NCI-H1417 (cell line): ENCODE measurements at regions not wholly inside any gene's neighbourhood (a gene's known extent, or its start where the extent isn't known, plus 50 kb on each side); places are given as distances from the start of the nearest gene placed in this dataset.
A peak's percentile ranks its signal among the peaks of the same experiment; 100 is the strongest.

Source experiments
- DNase-seq, 3 experiments: peaks; one replicate each; lab custom pipeline; 2025; lab: John Stamatoyannopoulos, UW

DNA sequence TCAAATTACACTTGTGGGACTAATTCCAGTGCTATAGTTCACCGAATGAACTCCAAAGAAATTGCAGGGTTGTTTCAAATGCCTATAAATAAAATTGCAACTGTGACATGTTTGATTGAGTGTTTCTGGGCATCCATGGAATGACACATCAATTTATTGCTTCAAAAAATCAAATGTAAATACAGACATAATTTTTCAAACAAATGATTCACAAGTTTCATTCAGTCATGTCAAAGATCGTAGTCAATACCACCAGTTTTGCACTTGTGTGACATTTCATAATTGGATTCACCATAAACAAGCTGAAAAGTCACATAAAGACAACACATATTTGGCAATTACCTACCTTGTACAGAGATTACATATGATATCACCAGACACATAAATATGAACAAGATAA, 350.8 kb downstream of the CDH2 start:
- no peak for DNase-seq

- no peak for DNase-seq
Observed at GRCh38 chr18:27825689-27826088, 351.2 kb downstream of the CDH2 start.

DNA sequence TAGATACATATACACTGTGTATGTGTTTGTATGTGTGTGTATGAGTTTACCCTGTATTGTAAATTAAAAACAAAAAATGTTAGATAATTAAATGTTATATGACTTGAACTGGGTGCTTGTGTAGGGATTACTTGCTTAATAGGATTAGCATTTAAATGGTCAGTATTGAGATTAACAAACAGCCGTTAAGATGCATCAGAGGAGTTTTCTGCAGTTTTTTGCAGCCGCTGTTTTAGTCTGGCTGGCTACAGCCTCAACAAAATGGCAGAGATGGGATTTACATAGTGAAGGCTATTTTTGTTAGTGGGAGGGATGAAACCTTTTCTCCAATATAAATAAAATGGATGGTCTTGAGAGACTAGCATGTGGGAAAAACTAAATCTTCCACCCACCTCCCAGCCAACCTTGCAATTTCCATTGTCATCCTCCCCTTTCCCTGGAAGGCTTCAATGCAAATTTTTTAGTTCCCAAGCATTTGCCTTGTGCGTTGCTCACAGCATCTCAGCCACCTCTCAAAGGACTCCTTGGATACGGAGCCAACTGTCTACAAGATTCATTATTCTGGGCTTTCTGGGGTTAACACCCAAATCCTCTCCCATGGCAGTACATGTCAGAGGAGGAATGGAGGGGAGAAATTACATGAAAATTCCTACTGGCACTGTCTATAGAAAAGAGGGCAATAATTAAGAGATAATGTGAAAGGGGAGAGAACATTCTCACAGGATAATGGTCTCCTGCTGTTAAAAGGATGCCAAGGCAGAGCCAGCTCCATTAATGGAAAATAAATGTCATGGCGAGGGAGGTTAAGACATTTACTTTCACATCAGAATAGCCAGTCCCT, 351.9 kb downstream of the CDH2 start:
- DNase-seq: peak in 2 of 3 experiments; percentile 13 to 73

GRCh38 chr18:27824275-27824674, 352.7 kb downstream of the CDH2 start:
- DNase-seq: no peak

DNA sequence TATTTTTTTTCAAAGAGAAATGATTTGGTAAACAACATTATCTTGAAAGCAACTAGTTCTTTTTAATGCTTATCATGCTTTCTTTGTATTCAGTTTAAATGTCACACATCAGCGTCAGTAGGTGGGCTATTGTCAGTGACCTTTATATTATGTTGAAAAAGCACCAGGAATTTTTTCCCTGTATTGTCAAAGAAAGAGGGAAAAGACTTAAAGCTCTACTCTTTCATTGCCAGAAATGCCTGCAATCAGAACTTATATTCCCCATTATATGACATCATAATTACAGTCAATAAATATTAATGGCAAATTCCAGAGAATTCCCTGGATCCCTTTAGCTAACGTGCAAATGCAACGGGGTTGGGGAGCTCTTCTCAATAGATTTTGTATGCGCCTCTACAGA, 353.9 kb downstream of the CDH2 start:
- no peak for DNase-seq

DNA sequence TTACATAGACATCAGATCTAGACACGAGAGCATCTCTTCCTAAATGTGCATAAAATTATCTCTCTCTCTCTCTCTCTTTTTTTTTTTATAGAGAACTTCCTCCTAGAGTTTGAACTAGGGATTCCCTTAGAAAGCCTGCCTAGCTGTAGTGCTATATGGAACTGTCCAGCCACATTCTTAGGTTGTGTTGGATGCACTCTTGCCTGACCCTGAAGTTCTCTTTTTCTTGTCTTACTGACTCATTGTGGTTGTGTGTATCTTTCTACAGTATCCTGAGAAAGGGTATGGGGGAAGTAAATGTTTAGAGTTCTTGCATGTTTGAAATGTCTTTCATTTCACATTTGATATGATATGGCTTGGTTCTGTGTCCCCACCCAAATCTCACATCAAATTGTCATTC, 368.2 kb downstream of the CDH2 start:
- DNase-seq: no peak

GRCh38 chr18:27803957-27804356, 373.0 kb downstream of the CDH2 start:
- no peak for DNase-seq

DNA sequence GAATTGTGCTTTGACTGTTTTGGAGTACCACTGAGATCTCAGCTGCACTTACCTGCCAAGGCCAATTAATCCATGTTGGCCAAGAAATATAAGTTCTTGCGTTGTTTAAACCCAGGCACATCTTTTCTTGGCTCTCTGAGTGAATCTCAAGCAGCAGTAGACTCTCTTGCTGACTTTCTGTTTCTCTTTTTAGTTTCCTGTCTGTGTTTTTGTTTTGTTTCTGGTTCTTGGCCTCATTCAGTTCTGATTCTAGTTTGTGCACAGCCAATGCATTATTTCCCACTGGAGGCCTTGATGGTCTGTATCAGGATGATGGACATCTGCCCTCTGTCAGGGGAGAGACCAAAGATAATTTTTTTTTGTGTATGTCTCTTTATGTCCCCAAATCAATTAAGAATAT, 379.4 kb downstream of the CDH2 start:
- no peak for DNase-seq

DNA sequence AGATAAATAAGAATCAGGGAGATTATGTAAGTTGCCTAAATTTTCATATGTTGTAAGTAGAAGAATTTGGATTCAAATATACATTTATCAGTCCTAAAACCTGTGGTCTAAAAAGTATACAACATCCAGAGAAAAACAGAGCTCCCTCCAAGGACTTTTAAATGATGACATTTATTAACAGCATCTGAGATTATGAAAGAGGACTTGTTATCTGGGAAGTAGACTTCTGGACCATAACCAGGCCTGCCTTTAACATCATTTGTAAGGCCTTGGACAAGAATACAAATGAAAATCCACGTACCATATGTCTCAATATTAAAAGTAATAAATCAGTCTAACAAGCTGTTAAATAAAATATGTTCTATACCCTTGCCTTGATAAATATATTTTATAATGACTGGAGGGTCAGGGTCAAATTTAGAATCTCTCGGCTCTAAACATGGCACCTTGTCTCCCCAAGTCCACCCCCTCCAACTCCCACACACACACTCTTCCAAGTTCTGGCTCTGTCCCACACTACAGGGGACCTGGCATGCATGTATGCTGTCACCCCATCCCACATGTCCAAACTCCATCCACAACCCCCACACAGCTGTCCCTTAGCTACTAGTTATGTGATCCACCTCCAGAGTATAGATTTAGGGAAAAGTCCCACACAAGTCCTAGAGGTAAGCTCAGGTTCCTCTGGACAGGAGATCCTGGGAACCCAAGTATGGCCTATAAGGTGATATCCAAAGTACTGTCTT, 382.6 kb downstream of the CDH2 start:
- DNase-seq: no peak

DNA sequence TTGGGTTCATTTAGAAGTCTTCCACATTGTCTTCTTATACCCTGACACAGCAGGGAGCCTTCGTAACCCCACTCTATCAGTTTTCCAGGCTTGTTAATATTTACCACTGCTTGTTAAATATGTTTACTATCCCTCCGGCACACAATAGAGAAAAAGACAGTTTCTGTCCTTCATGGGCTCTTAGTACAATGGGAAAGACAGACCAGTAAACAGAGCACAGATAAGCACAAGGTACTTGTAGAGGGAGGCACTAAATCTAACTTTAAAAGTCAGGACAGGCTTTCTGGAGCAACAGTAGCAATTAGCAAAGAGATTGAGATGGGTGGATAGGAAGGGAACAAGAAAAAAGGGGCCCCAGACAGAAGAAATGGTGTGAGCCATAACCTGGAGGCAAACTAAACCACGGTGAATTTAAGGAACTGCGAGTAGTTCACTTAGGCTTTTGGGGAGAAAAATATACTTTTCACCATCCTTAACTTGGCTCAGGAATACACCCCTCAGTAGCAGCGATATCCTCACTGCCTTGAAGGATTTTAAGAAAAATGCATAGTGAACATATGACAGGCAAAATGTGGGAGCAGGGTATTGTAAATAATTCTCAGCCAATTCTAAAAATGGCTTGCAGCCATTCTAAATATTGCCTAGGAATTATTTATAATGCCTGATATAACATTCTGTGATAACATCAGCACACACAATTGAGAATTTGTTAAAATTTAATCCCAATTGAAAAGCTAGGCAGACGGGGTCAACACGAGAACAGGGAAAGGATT, 383.7 kb downstream of the CDH2 start:
- peak in 1 of 3 experiments; percentile 42 for DNase-seq

DNA sequence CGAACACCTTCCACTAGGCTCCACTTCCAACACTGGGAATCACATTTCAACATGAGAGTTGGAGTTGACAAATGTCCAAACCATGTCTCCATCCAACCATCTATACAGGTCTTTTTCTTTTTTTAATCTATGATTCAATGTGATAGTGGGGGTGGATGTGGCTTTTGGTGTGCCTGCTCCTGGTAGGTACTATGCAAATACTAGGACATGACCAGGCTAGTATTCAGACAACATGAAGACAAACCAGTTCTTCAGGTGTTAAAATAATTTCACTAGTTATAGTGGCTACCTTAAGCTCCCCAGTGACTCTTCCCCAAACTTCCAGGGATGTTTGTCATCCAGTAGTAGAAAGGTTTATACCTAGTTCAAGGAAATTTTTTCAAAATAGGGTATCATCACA, 387.5 kb downstream of the CDH2 start:
- peak in 1 of 3 experiments; percentile 20 for DNase-seq

DNA sequence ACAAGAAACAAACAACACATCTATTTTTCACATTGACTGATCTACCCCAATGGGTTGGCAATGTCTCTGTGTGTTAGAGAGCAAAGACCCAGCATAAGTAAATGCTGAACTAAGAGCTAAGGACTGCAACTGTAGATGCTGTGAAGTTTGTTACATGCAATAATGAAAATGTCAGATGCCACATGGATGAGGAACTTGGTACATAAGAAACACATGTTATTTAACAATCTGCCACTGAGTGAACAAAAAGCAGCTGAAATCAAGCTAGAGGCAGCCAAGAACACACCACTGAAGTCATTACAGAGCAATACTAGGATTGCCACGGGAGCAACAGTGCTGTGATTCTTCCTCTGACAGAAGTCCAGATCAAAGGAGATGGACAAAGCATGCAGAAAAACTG, 389.4 kb downstream of the CDH2 start:
- DNase-seq: no peak

- DNase-seq: peak; percentile 85 to 95 (median 87)
Observed at GRCh38 chr18:27785815-27786471, 391.0 kb downstream of the CDH2 start.

GRCh38 chr18:27780061-27780745, 396.7 kb downstream of the CDH2 start:
- DNase-seq: no peak

- DNase-seq: no peak
Observed at GRCh38 chr18:27778925-27779324, 398.0 kb downstream of the CDH2 start.

- peak in 1 of 3 experiments; percentile 47 for DNase-seq
Observed at GRCh38 chr18:27778441-27778840, 398.5 kb downstream of the CDH2 start.

GRCh38 chr18:27772081-27772480, 404.8 kb downstream of the CDH2 start:
- DNase-seq: no peak

GRCh38 chr18:27771571-27771970, 405.4 kb downstream of the CDH2 start:
- DNase-seq: no peak

- peak in 1 of 3 experiments; percentile 27 for DNase-seq
Observed at GRCh38 chr18:27769152-27769551, 407.8 kb downstream of the CDH2 start.

DNA sequence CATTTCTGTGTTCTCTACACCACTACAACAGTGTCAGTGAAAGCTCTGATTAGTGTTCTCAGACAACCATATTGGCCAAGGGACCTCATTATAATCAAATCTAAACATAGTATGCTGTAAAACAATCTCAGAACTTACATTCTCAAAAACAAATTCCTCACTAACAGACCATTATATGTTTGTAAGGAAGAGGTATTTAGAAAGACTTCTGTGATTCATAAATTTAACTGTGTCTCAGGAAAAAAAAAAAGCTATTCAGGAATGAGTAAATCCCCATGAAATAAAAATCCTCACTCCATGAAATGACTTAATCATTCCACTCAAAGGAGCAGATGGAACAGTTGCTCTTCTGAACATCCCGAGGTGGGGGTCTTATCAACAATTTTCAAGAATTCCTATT, 413.0 kb downstream of the CDH2 start:
- no peak for DNase-seq

GRCh38 chr18:27763341-27763740, 413.6 kb downstream of the CDH2 start:
- no peak for DNase-seq
